ENCODE measurements at regions not wholly inside any gene's neighbourhood (a gene's known extent, or its start where the extent isn't known, plus 50 kb on each side); places are given as distances from the start of the nearest gene placed in this dataset.

DNA sequence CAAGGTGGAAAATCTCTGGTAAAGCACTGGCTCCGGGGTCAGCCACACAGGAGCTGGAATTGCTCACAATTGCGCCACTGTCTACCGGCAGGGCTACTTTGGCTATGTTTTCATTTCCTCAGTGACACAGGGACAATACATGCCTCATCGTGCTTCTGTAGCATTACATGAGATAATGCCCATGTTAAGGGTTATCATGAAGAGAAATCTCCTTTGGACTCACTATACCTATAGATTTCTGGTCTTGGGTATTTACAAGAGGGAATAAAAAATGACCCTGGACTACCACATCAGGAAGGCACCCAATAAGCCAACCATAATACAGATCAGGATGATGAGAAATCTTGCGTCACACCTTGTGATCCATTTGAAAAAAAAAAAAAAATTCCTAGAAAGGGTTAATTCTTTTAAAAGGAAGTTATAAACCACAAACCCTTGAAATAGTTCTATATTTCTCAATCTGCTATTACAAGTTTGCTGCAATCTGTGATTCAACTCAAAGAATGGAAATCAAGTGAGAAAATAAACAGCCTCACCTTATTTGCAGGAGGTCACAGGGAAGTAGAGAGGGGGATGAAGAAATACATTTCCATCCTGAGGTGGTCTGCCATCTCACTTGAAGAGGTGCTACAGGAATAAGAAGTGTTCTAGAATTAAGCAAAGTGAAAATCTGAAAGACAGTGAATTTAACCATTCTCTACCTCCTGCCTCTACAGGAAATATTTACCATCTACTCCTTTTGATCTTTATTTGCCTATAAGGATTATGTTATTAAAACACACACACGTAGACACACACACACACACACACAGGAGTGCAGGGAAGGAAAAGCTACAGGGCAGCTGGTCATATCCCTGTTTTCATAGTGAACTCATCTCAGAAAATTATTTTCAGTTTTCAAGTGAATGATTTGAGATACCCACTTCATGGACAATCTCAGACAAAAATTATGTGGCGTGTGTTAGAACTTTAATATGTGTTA, 231.3 kb upstream of the CELF2 start:
- Mint-ChIP-seq H3K4me1 (peaks cover 3% of the 10 kb centered on the region), H3K27me3 (peaks cover 10% of the 10 kb centered on the region), H3K4me3 (no peak overlapping the region), H3K9me3 (peaks cover 1% of the 10 kb centered on the region), H3K36me3 (no peaks in the 10 kb centered on the region), H3K27ac (no peak overlapping the region)
- DNase-seq (ENCODE audit: low spot score in 2 of 2) (no peak), ATAC-seq (ENCODE audit: low read depth) (no peak)

GRCh38 chr10:10787586-10787985, 230.1 kb upstream of the CELF2 start:
- H3K4me3 Mint-ChIP-seq, result no peak overlapping the region
- peaks cover 1% of the 10 kb centered on the region for H3K9me3 Mint-ChIP-seq
- no peaks in the 10 kb centered on the region for H3K36me3 Mint-ChIP-seq
- no peak for ATAC-seq (ENCODE audit: low read depth)
- peaks cover 9% of the 10 kb centered on the region for H3K27me3 Mint-ChIP-seq
- no peak for DNase-seq (ENCODE audit: low spot score in 2 of 2)
- H3K4me1 Mint-ChIP-seq, result peaks cover 3% of the 10 kb centered on the region
- no peak overlapping the region for H3K27ac Mint-ChIP-seq

DNA sequence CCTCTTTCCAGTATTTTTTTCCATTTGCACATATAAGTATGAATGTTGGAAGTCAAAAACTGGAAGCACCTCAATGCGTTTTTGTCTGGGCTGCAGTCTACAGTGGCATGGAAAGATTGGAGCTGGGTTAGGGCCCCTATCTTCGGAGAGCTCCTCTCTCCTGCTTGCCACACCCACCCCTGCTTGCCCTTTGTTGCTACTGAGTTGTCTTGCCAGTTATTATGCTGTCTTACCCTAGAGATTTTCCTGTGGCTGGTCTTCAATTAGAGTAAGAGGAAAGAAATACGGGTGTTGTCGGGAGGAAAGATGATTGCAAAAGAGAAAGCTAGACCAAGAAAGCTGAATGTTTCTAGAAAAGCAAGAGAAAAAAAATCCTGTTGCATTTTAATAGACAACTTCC, 228.9 kb upstream of the CELF2 start:
- no peak overlapping the region for H3K27ac Mint-ChIP-seq
- no peak for DNase-seq (ENCODE audit: low spot score in 2 of 2)

DNA sequence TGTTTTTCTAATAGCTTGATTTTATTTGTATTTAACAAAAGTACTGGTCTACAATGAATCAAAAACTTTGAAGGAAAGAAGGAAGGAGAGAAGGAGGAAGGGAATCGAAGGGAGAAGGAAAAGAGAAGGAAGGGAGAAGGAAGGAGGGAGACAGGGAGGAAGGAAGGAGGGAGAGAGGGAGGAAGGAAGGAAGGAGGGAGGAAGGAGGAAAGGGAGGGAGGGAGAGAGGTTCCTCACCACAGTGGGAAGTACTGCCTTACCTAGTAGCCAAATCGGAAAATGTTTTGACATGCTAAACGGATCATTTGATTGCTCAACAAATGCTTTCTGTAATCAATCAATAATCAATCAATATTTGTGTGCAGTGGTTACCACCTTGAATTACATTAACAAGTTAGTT, 225.8 kb upstream of the CELF2 start:
- no peak overlapping the region for H3K27ac Mint-ChIP-seq
- H3K4me1 Mint-ChIP-seq, result no peaks in the 10 kb centered on the region
- no peaks in the 10 kb centered on the region for H3K9me3 Mint-ChIP-seq
- ATAC-seq (ENCODE audit: low read depth) (no peak), DNase-seq (ENCODE audit: low spot score in 2 of 2) (no peak)
- peaks cover 8% of the 10 kb centered on the region for H3K27me3 Mint-ChIP-seq
- no peaks in the 10 kb centered on the region for H3K36me3 Mint-ChIP-seq
- H3K4me3 Mint-ChIP-seq, result no peak overlapping the region

More for the DNA sequence above, 228.9 kb upstream of the CELF2 start:
- Mint-ChIP-seq H3K27me3 (peaks cover 7% of the 10 kb centered on the region), H3K4me1 (peaks cover 3% of the 10 kb centered on the region), H3K4me3 (no peak overlapping the region), H3K36me3 (no peaks in the 10 kb centered on the region), H3K9me3 (peaks cover 1% of the 10 kb centered on the region)
- ATAC-seq (ENCODE audit: low read depth), result no peak

- no peak for ATAC-seq (ENCODE audit: low read depth)
- H3K4me3 Mint-ChIP-seq, result no peak overlapping the region
- DNase-seq (ENCODE audit: low spot score in 2 of 2), result no peak
Observed at GRCh38 chr10:10792681-10793080, 225.0 kb upstream of the CELF2 start.

DNA sequence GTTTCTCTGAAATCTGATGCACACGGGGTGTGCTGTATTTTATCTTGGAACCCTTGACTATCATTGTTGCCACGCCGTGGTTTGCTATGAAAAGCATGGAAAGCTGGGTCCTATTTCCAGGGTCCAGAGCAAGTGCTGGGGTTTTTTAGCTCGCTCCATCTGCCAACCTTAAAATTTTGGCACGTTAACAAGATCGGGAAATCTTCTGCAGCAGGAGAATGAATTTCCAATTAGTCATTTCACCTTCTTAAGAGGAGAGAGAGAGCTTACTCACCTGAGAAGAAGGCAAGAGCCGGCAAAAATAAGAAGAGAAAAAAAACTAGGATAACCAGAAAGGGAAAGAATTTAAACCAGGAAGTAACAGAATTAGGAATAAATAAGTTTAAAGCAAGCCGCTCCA, 223.6 kb upstream of the CELF2 start:
- Mint-ChIP-seq H3K27ac (no peak overlapping the region), H3K27me3 (peaks cover 10% of the 10 kb centered on the region), H3K4me1 (no peaks in the 10 kb centered on the region), H3K36me3 (no peaks in the 10 kb centered on the region), H3K9me3 (no peaks in the 10 kb centered on the region), H3K4me3 (no peak overlapping the region)
- no peak for DNase-seq (ENCODE audit: low spot score in 2 of 2)
- no peak for ATAC-seq (ENCODE audit: low read depth)

More at GRCh38 chr10:10792681-10793080, 225.0 kb upstream of the CELF2 start:
- no peaks in the 10 kb centered on the region for H3K9me3 Mint-ChIP-seq
- no peaks in the 10 kb centered on the region for H3K4me1 Mint-ChIP-seq
- H3K36me3 Mint-ChIP-seq, result no peaks in the 10 kb centered on the region
- H3K27ac Mint-ChIP-seq, result no peak overlapping the region
- peaks cover 8% of the 10 kb centered on the region for H3K27me3 Mint-ChIP-seq

- no peak for DNase-seq (ENCODE audit: low spot score in 2 of 2)
- Mint-ChIP-seq H3K27ac (no peak overlapping the region), H3K9me3 (no peaks in the 10 kb centered on the region), H3K4me3 (no peak overlapping the region), H3K36me3 (no peaks in the 10 kb centered on the region), H3K4me1 (no peaks in the 10 kb centered on the region), H3K27me3 (peaks cover 10% of the 10 kb centered on the region)
- no peak for ATAC-seq (ENCODE audit: low read depth)
Observed at GRCh38 chr10:10794791-10795191, 222.9 kb upstream of the CELF2 start.

GRCh38 chr10:10796061-10796773, 221.5 kb upstream of the CELF2 start:
- Mint-ChIP-seq H3K36me3 (no peaks in the 10 kb centered on the region), H3K27ac (no peak overlapping the region), H3K4me1 (no peaks in the 10 kb centered on the region), H3K4me3 (no peak overlapping the region), H3K9me3 (no peaks in the 10 kb centered on the region), H3K27me3 (peaks cover 10% of the 10 kb centered on the region)
- ATAC-seq (ENCODE audit: low read depth), result no peak
- DNase-seq (ENCODE audit: low spot score in 2 of 2), result no peak

DNA sequence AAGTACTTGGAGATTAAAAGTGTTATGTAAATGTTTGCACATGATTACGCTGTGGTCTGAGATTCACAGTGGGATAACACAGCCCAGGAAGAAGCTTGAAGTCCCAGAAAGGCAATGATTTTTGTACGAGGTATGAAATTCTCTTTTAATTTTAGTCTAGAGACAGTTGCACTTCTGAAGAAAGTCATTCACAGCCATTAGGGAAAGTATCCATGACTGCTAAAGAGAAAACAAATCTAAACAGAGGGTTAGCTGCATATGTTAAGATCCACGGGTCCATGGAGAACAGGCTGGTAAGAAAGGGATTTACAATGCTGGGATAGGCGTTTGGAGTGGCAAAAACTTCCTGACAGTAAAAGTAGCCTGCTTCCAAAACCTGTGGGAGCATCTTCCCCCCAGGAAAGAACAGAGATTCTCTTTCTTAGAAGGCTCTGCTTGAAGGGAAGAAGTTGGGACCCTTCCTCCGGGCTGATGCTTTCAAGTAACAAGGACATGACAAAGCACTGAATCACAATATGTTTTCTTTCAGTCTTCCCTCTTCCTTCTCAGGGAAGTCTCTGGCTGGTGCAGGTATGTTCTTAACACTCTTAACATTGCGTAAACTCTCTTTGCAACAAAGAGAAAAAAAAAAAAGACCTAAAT, 220.8 kb upstream of the CELF2 start:
- Mint-ChIP-seq H3K36me3 (no peaks in the 10 kb centered on the region), H3K27me3 (peaks cover 8% of the 10 kb centered on the region), H3K4me3 (no peak overlapping the region), H3K9me3 (no peaks in the 10 kb centered on the region), H3K4me1 (no peaks in the 10 kb centered on the region), H3K27ac (no peak overlapping the region)
- ATAC-seq (ENCODE audit: low read depth), result no peak
- DNase-seq (ENCODE audit: low spot score in 2 of 2), result no peak

DNA sequence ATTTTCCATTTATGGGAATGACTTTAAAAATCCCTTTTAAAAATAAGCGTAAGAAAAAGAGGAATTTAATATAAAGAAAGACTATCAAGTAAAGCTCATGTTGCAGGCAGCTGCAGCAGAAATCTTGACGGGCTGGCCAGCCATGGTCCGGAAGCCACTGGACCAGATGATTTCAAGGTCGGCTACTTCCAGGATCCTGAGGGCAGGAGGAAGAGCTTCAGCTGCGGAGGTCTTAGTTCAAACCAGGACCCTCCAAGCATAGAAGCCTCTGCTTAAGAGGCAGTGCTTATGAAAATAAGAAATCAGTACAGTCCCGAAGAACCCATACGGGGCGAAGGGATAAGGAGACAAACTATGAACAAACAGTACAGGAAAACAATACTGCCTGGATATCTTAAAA, 220.2 kb upstream of the CELF2 start:
- no peaks in the 10 kb centered on the region for H3K4me1 Mint-ChIP-seq
- H3K27me3 Mint-ChIP-seq, result peaks cover 8% of the 10 kb centered on the region
- ATAC-seq (ENCODE audit: low read depth) (no peak), DNase-seq (ENCODE audit: low spot score in 2 of 2) (no peak)
- H3K36me3 Mint-ChIP-seq, result no peaks in the 10 kb centered on the region
- no peaks in the 10 kb centered on the region for H3K9me3 Mint-ChIP-seq
- no peak overlapping the region for H3K4me3 Mint-ChIP-seq
- no peak overlapping the region for H3K27ac Mint-ChIP-seq

DNA sequence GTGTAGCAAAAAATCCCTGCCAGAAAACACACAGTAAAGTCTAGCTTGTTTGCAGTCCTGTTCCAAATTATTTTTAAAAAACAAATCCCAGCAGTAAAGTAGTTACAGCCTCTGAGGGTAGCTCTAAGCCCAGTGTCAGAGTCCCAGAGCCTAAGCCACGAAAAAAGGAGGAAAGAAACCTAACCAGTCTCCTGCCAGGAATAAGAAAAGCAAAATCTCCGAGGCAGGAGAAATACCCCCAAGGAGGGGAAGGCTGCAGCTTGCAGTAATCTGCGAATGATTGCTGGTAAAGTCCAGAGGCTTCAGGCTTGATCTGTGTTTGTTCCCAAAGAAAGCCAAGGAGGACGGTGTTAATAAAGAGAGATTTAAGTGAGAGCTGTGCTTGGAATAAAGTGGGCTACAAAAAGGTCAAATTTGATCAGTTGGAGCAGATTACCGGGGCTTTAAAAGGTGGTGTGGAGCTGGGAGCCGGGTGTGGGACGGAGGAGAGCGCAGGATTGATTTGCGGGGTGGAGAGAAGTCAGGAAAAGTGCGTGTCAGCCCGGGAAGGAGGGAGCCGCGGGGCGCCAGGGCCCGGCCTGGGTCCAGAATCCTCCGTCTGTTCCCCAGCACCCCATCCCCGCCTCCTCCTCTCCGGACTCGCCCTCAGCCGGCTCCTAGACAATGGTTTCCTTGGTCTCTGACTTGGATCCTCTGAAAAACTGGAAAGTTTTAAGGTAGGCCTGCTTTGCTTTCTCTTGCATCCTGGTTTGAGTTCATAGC, 219.4 kb upstream of the CELF2 start:
- H3K9me3 Mint-ChIP-seq, result no peaks in the 10 kb centered on the region
- ATAC-seq (ENCODE audit: low read depth), result no peak
- no peak overlapping the region for H3K27ac Mint-ChIP-seq
- H3K27me3 Mint-ChIP-seq, result peaks cover 8% of the 10 kb centered on the region
- H3K36me3 Mint-ChIP-seq, result no peaks in the 10 kb centered on the region
- H3K4me3 Mint-ChIP-seq, result no peak overlapping the region
- no peaks in the 10 kb centered on the region for H3K4me1 Mint-ChIP-seq
- DNase-seq (ENCODE audit: low spot score in 2 of 2), result no peak

DNA sequence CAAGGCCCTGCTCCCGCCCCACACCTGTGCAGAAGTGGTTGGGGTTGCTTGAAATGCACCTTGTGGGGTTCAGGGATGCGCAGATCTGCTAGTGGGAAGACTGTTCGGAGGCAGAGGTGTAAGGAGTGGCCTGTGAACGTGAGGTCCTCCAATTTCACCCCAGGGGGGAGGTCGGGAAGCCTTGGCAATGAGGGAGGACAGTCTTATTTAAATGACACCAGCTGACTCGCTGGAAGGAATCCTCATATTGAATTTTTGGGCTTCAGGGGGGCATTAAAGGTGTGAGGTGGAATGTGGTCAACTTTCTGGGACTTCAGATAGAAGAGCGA, 218.8 kb upstream of the CELF2 start:
- DNase-seq (ENCODE audit: low spot score in 2 of 2), result no peak
- no peak overlapping the region for H3K4me3 Mint-ChIP-seq
- no peaks in the 10 kb centered on the region for H3K4me1 Mint-ChIP-seq
- no peak for ATAC-seq (ENCODE audit: low read depth)
- H3K27me3 Mint-ChIP-seq, result peaks cover 8% of the 10 kb centered on the region
- no peaks in the 10 kb centered on the region for H3K36me3 Mint-ChIP-seq
- no peaks in the 10 kb centered on the region for H3K9me3 Mint-ChIP-seq
- no peak overlapping the region for H3K27ac Mint-ChIP-seq

DNA sequence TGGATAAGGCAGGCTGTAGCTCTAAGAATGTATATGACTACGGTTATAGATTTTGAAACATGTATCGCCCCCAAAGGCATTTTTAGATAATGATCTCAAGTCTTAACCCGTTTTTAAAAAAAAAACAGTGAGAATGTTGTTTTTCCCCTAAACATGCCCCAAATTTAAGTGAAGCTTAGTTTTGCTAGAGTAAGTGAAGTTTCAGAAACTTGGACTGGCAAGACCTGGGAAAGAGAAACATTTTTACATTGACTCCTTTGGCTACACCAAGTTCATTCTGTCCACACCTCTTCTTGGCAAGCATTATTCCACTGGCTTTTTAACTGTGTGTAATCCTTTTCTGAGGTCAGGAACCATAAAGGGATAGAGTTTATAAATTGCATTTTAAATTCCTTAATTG, 216.7 kb upstream of the CELF2 start:
- Mint-ChIP-seq H3K36me3 (no peaks in the 10 kb centered on the region), H3K9me3 (no peaks in the 10 kb centered on the region), H3K4me3 (no peak overlapping the region), H3K27me3 (peaks cover 8% of the 10 kb centered on the region), H3K27ac (no peak overlapping the region), H3K4me1 (no peaks in the 10 kb centered on the region)
- no peak for ATAC-seq (ENCODE audit: low read depth)
- DNase-seq (ENCODE audit: low spot score in 2 of 2), result no peak

DNA sequence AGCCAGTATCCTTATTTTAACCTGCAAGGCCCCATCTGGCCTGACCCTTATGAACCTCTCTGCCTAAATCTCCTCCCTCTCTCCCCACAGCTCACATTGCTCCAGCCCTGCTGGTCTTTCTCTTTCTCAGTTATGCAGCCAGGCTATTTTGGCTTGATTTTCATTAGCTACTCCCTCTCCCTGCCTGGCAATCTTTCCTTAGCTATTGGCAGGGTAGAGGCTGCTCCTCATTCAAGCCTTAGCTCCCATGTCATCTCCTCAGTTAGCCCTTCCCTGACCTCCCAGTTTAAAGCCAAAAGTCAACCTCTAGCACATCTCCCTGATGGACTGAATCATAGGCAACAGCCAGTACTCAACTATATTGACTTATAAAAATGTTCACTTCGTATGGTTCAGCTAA, 214.4 kb upstream of the CELF2 start:
- no peaks in the 10 kb centered on the region for H3K9me3 Mint-ChIP-seq
- DNase-seq (ENCODE audit: low spot score in 2 of 2), result no peak
- H3K27me3 Mint-ChIP-seq, result peaks cover 6% of the 10 kb centered on the region
- no peaks in the 10 kb centered on the region for H3K36me3 Mint-ChIP-seq
- ATAC-seq (ENCODE audit: low read depth), result no peak
- H3K27ac Mint-ChIP-seq, result no peak overlapping the region
- H3K4me3 Mint-ChIP-seq, result no peak overlapping the region
- H3K4me1 Mint-ChIP-seq, result no peaks in the 10 kb centered on the region

Measured in memory B cell (primary cell).